IPS DF 6.9 (cell line): ENCODE measurements at regions not wholly inside any gene's neighbourhood (a gene's known extent, or its start where the extent isn't known, plus 50 kb on each side); places are given as distances from the start of the nearest gene placed in this dataset.
A peak's percentile ranks its signal among the peaks of the same experiment; 100 is the strongest.

Experiments
- DNase-seq: peaks from one replicate; pipeline ENCODE4 v3.0.0-alpha.2; 2013; ENCODE audit warnings: low read depth, low spot score
- H3K27ac ChIP-seq: one replicate; pipeline ENCODE4 v1.5.1; 2013; ENCODE audit warnings: low read length, control low read depth
- H3K27me3 ChIP-seq: 2 replicates; pipeline ENCODE4 v1.6.1; 2013; ENCODE audit warnings: mild to moderate bottlenecking, low read length; ENCODE audit not compliant: control insufficient read depth, insufficient read depth
- H3K36me3 ChIP-seq: 2 replicates; pipeline ENCODE4 v1.6.1; 2013; ENCODE audit warnings: low read length; ENCODE audit not compliant: control insufficient read depth, insufficient read depth
- H3K4me1 ChIP-seq: 2 replicates; pipeline ENCODE4 v1.6.1; 2013; ENCODE audit warnings: low read length; ENCODE audit not compliant: control insufficient read depth, insufficient read depth
- H3K4me3 ChIP-seq: 2 replicates; pipeline ENCODE4 v1.5.1; 2013; ENCODE audit warnings: mild to moderate bottlenecking, low read length
- H3K9me3 ChIP-seq: 2 replicates; pipeline ENCODE4 v1.6.1; 2013; ENCODE audit warnings: low read length, inconsistent platforms; ENCODE audit not compliant: control insufficient read depth, insufficient read depth
- WGBS: extraction: QIAGEN DNeasy Blood & Tissue Kit; methylation state at CpG from one replicate; pipeline ENCODE4 v1.1.7; 2013; ENCODE audit warnings: mixed read lengths, missing lambda C conversion rate; ENCODE audit not compliant: insufficient read length, insufficient coverage; 5-methylcytosine and 5-hydroxymethylcytosine counted together

DNA sequence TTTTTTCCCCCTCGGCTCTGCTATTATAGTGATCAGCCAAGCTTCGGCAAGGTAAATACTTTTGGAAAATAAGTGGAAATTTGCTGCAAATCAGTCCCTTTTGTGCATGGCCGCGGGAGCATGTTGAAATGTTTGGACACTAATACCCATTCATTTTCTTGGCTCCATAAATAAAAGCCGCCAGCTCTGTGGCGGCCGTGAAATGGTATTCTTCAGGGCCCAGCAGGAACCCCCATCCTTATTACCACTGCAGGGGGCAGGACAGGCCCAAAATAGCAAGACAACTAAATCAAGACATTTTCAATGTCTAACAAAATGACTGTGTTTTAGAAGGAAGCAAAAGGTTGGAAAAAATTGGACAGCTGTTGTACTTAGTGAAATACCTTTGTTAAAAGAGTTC is 362.3 kb downstream of the NR2F2 start:
- H3K4me3 ChIP-seq, result no peak overlapping the region

DNA sequence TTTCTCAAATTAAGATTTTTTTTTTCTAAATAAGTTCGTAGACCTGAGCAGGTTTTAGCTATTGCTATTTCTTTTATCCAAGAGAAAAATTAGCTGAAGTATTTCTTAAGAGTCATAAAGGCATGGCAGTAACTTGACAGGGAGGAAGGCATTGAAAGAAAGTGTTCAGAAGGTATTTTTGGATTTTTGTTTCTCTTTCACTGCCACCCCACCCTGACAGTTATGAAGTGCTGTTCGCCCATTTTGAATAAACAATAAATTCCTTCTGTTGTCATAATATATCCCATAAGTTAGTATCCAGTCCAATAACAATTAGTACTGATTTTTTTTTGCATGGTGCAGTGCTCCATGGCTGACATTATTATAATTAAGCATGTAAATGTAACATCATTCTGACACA is 363.0 kb downstream of the NR2F2 start:
- DNase-seq, result no peak
- H3K4me1 ChIP-seq, result no peaks in the 10 kb centered on the region
- no peak overlapping the region for H3K4me3 ChIP-seq
- H3K27ac ChIP-seq, result no peak overlapping the region
- no peaks in the 10 kb centered on the region for H3K36me3 ChIP-seq
- no peaks in the 10 kb centered on the region for H3K27me3 ChIP-seq
- H3K9me3 ChIP-seq, result no peaks in the 10 kb centered on the region
- no CpG with 5 or more reads among the region's 2 CpGs for WGBS

More for the DNA sequence above, 362.3 kb downstream of the NR2F2 start:
- no CpG with 5 or more reads among the region's 7 CpGs for WGBS
- no peaks in the 10 kb centered on the region for H3K4me1 ChIP-seq
- no peaks in the 10 kb centered on the region for H3K9me3 ChIP-seq
- H3K27ac ChIP-seq, result no peak overlapping the region
- H3K36me3 ChIP-seq, result no peaks in the 10 kb centered on the region
- H3K27me3 ChIP-seq, result no peaks in the 10 kb centered on the region
- no peak for DNase-seq

DNA sequence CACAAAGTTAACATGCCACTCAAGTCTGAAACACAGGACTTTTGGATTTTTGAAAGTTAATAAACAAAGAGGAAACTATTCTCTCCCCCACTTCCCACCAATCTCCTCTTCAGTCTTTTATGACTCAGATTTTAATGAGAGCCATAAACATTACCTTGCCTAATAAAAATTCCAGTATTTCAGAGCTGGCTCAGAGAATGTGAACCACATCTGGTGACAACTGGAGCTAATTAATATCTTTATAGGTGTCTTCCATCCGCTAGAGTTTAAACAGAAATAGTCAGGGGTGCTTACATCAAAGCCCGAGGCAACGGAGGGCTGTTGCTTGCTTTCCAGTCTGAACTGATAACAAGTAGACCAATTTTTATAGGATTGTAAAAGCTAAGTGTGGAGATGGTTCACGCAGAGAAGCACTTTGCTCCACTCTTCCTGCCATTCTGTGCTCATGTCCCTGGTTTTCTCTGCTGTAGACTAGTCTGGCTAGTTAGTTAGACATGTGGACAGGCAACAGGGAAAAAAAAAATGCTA is 363.6 kb downstream of the NR2F2 start:
- Histone ChIP-seq H3K4me3 (no peak overlapping the region), H3K27ac (no peak overlapping the region), H3K36me3 (no peaks in the 10 kb centered on the region), H3K4me1 (no peaks in the 10 kb centered on the region), H3K9me3 (no peaks in the 10 kb centered on the region), H3K27me3 (no peaks in the 10 kb centered on the region)
- no peak for DNase-seq
- WGBS, result no CpG with 5 or more reads among the region's 4 CpGs

DNA sequence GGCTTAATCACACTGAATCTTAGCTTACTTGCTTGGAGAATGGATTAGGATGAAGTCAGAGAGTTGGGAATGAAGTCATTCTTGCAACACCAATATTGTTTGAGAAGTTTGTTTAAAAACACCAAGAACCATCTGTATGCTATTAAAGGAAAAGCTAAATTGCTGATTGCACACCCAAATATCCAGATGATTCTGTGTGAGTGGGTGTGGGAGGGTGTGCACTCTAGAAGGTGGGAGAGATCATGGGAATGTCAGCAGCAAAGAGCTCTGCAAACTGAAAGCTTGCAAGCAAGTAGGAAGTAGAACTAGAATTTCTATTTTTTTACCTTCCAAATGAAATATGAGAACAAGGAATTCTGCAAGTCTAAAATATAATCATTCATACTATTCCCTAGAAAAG is 364.9 kb downstream of the NR2F2 start:
- no peaks in the 10 kb centered on the region for H3K27me3 ChIP-seq
- peaks cover 2% of the 10 kb centered on the region; the same call in 1 of the 2 replicates for H3K4me1 ChIP-seq
- H3K27ac ChIP-seq, result no peak overlapping the region
- H3K9me3 ChIP-seq, result no peaks in the 10 kb centered on the region
- DNase-seq, result no peak
- H3K4me3 ChIP-seq, result no peak overlapping the region
- H3K36me3 ChIP-seq, result no peaks in the 10 kb centered on the region

DNA sequence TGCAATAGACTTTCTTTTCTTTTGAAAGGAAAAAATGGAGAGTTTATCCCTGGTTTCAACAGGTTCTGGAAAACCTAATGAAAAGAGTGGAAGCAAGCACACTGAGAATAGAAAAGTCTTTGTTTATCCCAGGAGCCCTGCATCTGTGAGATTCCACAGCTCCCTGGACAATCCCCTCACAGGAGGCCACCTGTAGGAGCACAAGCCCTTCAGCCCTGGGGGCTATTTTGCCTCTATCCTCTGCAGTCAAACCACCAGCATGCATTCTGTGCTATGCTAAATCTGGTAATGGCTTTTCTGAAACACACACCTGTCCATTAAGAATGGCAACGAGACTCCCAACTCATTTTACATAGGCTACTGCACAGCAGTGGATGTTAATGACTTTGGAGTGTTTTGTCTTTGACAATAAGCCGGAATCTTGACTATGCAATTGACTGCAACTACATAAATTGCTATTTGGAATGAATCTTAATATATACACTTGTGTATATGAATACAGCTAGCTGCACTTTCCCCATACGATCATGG is 369.4 kb downstream of the NR2F2 start:
- Histone ChIP-seq H3K4me1 (peaks cover 4% of the 10 kb centered on the region; the same call in 1 of the 2 replicates), H3K27ac (no peak overlapping the region), H3K4me3 (no peak overlapping the region), H3K9me3 (no peaks in the 10 kb centered on the region), H3K36me3 (no peaks in the 10 kb centered on the region), H3K27me3 (no peaks in the 10 kb centered on the region)
- WGBS, result no CpG with 5 or more reads among the region's 3 CpGs
- peak; percentile 27 for DNase-seq

DNA sequence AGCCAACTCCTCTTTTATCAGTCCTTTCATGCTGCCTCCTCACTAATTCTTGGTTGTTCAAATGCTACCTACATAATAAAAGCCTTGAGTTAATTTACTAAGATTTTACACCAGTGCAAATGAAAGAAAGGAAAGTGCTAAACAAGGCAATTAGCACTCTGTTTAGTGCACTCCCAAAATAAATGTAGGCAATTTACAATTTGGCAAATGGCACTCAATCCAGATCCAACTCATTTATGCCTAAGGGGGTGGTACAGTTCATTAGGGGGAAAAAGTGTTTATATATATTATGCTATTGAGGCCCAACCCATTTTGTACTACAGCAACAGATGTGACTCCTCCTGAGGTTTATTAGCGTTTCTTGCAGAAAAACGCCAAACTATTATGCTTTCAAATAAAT is 370.1 kb downstream of the NR2F2 start:
- H3K9me3 ChIP-seq, result no peaks in the 10 kb centered on the region
- peaks cover 4% of the 10 kb centered on the region; the same call in 1 of the 2 replicates for H3K4me1 ChIP-seq
- no CpG with 5 or more reads among the region's 2 CpGs for WGBS
- no peak for DNase-seq
- no peak overlapping the region for H3K4me3 ChIP-seq
- H3K27me3 ChIP-seq, result no peaks in the 10 kb centered on the region
- no peak overlapping the region for H3K27ac ChIP-seq
- H3K36me3 ChIP-seq, result no peaks in the 10 kb centered on the region

DNA sequence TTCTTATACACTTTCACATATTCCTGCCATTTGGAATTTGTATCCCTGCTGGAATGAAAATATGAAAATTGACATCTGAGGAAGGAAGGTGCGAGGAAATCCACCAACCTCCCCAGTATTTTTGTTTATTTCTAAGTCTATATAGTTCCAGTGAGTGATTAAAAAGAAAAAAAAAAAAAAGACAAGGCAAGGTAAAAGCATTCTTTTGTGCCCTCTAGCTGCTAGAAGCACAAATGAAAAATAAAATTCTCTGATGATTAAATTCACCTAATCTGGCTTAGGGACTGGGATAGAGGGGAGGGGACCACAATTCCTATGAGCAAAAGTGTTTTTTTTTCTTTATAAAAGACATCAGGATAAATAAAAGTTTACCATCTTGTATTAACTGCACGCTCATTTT is 370.9 kb downstream of the NR2F2 start:
- no peaks in the 10 kb centered on the region for H3K36me3 ChIP-seq
- no peaks in the 10 kb centered on the region for H3K9me3 ChIP-seq
- H3K27me3 ChIP-seq, result no peaks in the 10 kb centered on the region
- no CpG with 5 or more reads among the region's 2 CpGs for WGBS
- H3K4me3 ChIP-seq, result no peak overlapping the region
- no peak overlapping the region for H3K27ac ChIP-seq
- H3K4me1 ChIP-seq, result peaks cover 4% of the 10 kb centered on the region; the same call in 1 of the 2 replicates
- DNase-seq, result no peak

DNA sequence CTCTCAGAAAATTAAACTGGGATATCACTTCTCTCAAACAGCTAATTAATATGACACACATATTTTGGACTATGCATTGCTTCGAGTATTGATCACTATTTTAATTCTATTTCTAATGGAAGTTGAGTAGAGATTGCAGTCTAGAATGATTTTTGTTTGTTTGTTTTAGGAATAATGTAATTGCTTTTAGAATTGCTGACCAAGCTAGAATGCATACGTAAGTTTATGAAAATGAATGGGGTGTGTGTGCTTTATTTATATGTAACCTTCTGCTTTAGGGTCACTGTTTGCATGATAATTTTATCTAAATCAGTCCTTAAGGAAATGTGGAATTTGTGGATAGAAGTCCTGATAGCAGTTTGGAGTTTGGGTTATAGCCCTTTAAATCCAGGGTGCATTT is 371.4 kb downstream of the NR2F2 start:
- H3K36me3 ChIP-seq, result no peaks in the 10 kb centered on the region
- H3K27ac ChIP-seq, result no peak overlapping the region
- no peaks in the 10 kb centered on the region for H3K27me3 ChIP-seq
- H3K4me3 ChIP-seq, result no peak overlapping the region
- H3K4me1 ChIP-seq, result peaks cover 4% of the 10 kb centered on the region; the same call in 1 of the 2 replicates
- no peak for DNase-seq
- no peaks in the 10 kb centered on the region for H3K9me3 ChIP-seq
- WGBS, result 100% methylated on average over 1 of the region's 2 CpGs

DNA sequence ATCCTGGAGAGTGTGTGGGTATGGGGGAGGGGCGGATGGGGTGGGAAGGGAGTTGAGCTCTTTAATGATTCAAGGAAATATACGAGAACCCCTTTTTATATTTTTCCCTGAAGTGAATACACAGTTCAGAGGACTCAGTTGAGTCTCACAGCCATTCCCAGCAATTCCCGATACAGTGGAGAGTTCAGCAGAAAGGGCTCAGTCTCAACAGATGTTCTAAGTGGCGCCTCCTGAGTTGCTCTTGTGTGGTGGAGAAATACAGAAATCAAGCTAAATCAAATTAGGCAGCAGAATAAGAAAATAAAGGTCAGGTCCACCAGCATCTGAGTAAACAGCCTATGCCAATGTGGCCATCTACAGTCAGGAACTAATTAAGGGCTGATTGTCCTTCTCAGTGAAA is 372.1 kb downstream of the NR2F2 start:
- no peak for DNase-seq
- H3K4me3 ChIP-seq, result no peak overlapping the region
- H3K4me1 ChIP-seq, result peaks cover 4% of the 10 kb centered on the region; the same call in 1 of the 2 replicates
- no peaks in the 10 kb centered on the region for H3K36me3 ChIP-seq
- no peaks in the 10 kb centered on the region for H3K27me3 ChIP-seq
- H3K9me3 ChIP-seq, result no peaks in the 10 kb centered on the region
- no peak overlapping the region for H3K27ac ChIP-seq
- WGBS, result no CpG with 5 or more reads among the region's 4 CpGs

DNA sequence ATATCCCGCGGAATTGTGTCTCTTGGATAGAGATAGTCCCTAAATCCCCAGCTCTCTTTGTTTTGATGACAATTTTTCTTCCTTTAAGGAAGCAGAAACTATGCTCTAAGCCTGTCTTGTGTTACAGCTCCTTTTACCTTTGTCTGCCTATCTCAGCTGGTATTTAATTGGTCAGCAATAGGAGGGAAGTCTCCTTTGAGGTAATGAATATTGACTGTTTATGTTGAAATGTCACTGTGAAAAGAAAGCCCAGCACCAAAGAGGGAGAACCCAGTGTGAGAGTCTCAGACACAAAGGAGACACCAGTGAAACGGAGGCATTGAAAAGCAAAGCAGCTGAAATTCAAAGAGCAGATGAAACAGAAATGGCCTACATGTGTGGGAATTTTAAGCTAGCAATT is 372.6 kb downstream of the NR2F2 start:
- H3K27me3 ChIP-seq, result no peaks in the 10 kb centered on the region
- H3K27ac ChIP-seq, result no peak overlapping the region
- H3K36me3 ChIP-seq, result no peaks in the 10 kb centered on the region
- no CpG with 5 or more reads among the region's 3 CpGs for WGBS
- no peak for DNase-seq
- H3K4me3 ChIP-seq, result no peak overlapping the region
- peaks cover 4% of the 10 kb centered on the region; the same call in 1 of the 2 replicates for H3K4me1 ChIP-seq
- no peaks in the 10 kb centered on the region for H3K9me3 ChIP-seq
